NT2/D1 (cell line): ENCODE measurements at regions not wholly inside any gene's neighbourhood (a gene's known extent, or its start where the extent isn't known, plus 50 kb on each side); places are given as distances from the start of the nearest gene placed in this dataset.
"Not testable (repeated sequence)": the region's sequence is repeated elsewhere in the genome, so short reads cannot be mapped to it uniquely, and the experiment has no call there.

Source experiments
- DNase-seq: peaks from one replicate; pipeline ENCODE4 v3.0.0-alpha.2; 2011; ENCODE audit warnings: low read depth, low spot score
- H3K27me3 ChIP-seq: 2 replicates; pipeline ENCODE4 v1.6.0; 2011; ENCODE audit warnings: mild to moderate bottlenecking; ENCODE audit not compliant: insufficient read length, insufficient read depth
- H3K36me3 ChIP-seq: 2 replicates; pipeline ENCODE4 v1.6.1; 2011; ENCODE audit warnings: mild to moderate bottlenecking, low read length, mixed read lengths; ENCODE audit not compliant: insufficient read depth, insufficient read length
- H3K4me1 ChIP-seq: 2 replicates; pipeline ENCODE4 v1.5.1; 2011; ENCODE audit not compliant: insufficient read depth, insufficient read length
- H3K4me3 ChIP-seq: 2 replicates; pipeline ENCODE4 v1.5.1; 2011; ENCODE audit warnings: low read depth; ENCODE audit not compliant: insufficient read length
- H3K9ac ChIP-seq: 2 replicates; pipeline ENCODE4 v1.6.0; 2011; ENCODE audit warnings: low read depth; ENCODE audit not compliant: insufficient read length
- H3K9me3 ChIP-seq: 2 replicates; pipeline ENCODE4 v1.5.1; 2011; ENCODE audit warnings: mild to moderate bottlenecking, low read length; ENCODE audit not compliant: insufficient read depth
- SUZ12 ChIP-seq: IDR thresholded peaks from 2 replicates; pipeline ENCODE4 v1.6.1; 2011; ENCODE audit not compliant: insufficient read length, insufficient read depth; ENCODE audit errors: extremely low read depth
- YY1 ChIP-seq: IDR thresholded peaks from 2 replicates; pipeline ENCODE4 v1.6.1; 2011; ENCODE audit not compliant: insufficient read length, insufficient read depth
- ZNF274 ChIP-seq: IDR thresholded peaks from 2 replicates; pipeline ENCODE4 v1.6.1; 2011; ENCODE audit warnings: mild to moderate bottlenecking, low read depth, low read length

DNA sequence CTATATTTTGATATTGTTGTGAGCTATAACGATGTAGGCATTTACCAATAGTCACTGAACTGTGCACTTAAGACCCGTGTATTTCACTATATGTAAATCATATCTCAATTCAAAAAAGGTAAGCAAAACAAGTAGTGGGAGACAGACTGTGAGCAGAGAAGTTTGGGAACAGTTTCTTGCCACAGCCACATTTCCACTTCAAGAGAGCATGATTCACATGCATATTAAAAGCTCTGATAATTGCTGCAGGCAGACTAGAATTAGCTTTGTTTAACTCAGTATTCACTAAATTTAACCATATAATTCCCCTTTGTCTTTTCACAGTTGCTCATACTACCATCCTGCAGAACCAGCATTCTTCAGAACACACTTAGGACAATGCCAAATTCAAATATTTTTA is 168.4 kb upstream of the ZNF385D start:
- Histone ChIP-seq H3K9me3 (no peaks in the 10 kb centered on the region), H3K4me1 (no peaks in the 10 kb centered on the region), H3K9ac (no peak overlapping the region), H3K4me3 (no peak overlapping the region), H3K36me3 (no peaks in the 10 kb centered on the region), H3K27me3 (no peaks in the 10 kb centered on the region)
- no peak for DNase-seq
- TF ChIP-seq YY1 (no peak), ZNF274 (no peak), SUZ12 (no peak)

DNA sequence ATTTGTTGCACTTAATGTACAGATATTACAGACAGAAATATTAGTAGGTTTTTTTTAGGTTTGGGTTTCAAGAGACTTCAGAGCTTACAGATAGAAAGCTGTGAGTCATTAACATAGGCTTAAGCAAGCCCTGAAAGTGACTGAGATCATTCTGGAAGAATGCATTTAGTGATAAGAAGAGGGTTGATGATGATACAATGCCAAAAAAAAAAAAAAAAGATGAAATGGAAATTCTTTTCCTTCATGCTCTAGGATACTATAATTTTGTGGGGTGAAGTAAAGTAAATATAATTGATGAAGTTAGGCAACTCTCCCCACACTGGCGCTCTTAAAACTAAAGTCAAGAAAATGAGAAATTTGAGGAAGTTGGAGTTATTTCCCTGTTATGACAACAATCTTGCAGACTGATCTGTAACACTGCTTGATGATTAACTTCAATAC is 169.4 kb upstream of the ZNF385D start:
- H3K9ac ChIP-seq: no peak overlapping the region
- no peaks in the 10 kb centered on the region for H3K27me3 ChIP-seq
- no peaks in the 10 kb centered on the region for H3K9me3 ChIP-seq
- no peak for TF ChIP-seq ZNF274
- TF ChIP-seq YY1: no peak
- no peak for TF ChIP-seq SUZ12
- H3K4me3 ChIP-seq: no peak overlapping the region
- DNase-seq: no peak
- H3K36me3 ChIP-seq: no peaks in the 10 kb centered on the region
- H3K4me1 ChIP-seq: no peaks in the 10 kb centered on the region

DNA sequence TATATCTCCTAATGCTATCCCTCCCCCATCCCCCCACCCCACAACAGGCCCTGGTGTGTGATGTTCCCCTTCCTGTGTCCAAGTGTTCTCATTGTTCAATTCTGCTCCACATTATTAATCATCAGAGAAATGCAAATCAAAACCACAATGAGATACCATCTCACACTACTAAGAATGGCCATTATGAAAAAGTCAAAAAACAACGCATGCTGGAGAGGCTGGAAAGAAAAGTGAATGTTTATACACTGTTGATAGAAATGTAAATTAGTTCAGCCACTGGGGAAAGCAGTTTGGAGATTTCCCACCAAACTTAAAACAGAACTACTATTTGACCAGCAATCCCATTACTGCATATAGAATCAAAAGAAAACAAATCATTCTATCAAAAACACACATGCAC is 172.1 kb upstream of the ZNF385D start:
- H3K27me3 ChIP-seq, DNase-seq, H3K9me3 ChIP-seq, H3K9ac ChIP-seq, H3K4me1 ChIP-seq, H3K36me3 ChIP-seq, H3K4me3 ChIP-seq: not testable (repeated sequence)

GRCh38 chr3:21927261-21927660 is 176.3 kb upstream of the ZNF385D start:
- Histone ChIP-seq H3K4me3 (no peak overlapping the region), H3K9ac (no peak overlapping the region), H3K36me3 (no peaks in the 10 kb centered on the region), H3K27me3 (no peaks in the 10 kb centered on the region), H3K4me1 (no peaks in the 10 kb centered on the region), H3K9me3 (no peaks in the 10 kb centered on the region)
- no peak for DNase-seq
- TF ChIP-seq ZNF274 (no peak), YY1 (no peak), SUZ12 (no peak)

DNA sequence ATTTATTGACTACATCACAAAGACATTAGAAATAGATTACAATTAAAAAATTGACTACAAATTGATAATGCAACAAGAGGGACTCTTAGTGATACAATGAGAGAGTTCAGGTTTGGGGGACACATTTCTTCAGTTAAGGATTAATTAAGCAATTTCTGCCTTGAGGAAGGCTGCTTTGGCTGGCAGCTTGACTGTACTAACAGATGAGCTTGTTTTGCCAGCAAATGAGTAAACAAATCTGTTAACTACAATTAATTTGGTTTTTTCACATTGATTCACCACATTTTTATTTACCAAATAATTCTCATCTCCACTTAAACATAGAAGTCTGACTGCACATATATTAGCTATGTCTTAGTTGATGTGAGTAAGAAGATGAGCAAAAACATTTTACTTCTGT is 183.6 kb upstream of the ZNF385D start:
- Histone ChIP-seq H3K4me3 (no peak overlapping the region), H3K9ac (no peak overlapping the region), H3K4me1 (no peaks in the 10 kb centered on the region), H3K27me3 (no peaks in the 10 kb centered on the region), H3K9me3 (no peaks in the 10 kb centered on the region), H3K36me3 (no peaks in the 10 kb centered on the region)
- no peak for DNase-seq
- TF ChIP-seq YY1: no peak
- no peak for TF ChIP-seq SUZ12
- no peak for TF ChIP-seq ZNF274

GRCh38 chr3:21936207-21936606 is 185.2 kb upstream of the ZNF385D start:
- TF ChIP-seq SUZ12: no peak
- no peak for TF ChIP-seq ZNF274
- Histone ChIP-seq H3K4me1 (no peaks in the 10 kb centered on the region), H3K9me3 (no peaks in the 10 kb centered on the region), H3K27me3 (no peaks in the 10 kb centered on the region), H3K4me3 (no peak overlapping the region), H3K36me3 (no peaks in the 10 kb centered on the region), H3K9ac (no peak overlapping the region)
- no peak for DNase-seq

GRCh38 chr3:21938267-21938681 is 187.3 kb upstream of the ZNF385D start:
- no peak overlapping the region for H3K4me3 ChIP-seq
- TF ChIP-seq YY1 (no peak), ZNF274 (no peak), SUZ12 (no peak)

GRCh38 chr3:21942328-21942727 is 191.3 kb upstream of the ZNF385D start:
- no peaks in the 10 kb centered on the region for H3K9me3 ChIP-seq
- no peaks in the 10 kb centered on the region for H3K36me3 ChIP-seq
- TF ChIP-seq ZNF274: no peak
- TF ChIP-seq SUZ12: no peak
- TF ChIP-seq YY1: no peak
- no peaks in the 10 kb centered on the region for H3K27me3 ChIP-seq
- H3K9ac ChIP-seq: no peak overlapping the region
- H3K4me3 ChIP-seq: no peak overlapping the region
- DNase-seq: no peak
- H3K4me1 ChIP-seq: no peaks in the 10 kb centered on the region

More at GRCh38 chr3:21938267-21938681, 187.3 kb upstream of the ZNF385D start:
- Histone ChIP-seq H3K9me3 (no peaks in the 10 kb centered on the region), H3K27me3 (no peaks in the 10 kb centered on the region), H3K9ac (no peak overlapping the region), H3K36me3 (no peaks in the 10 kb centered on the region), H3K4me1 (no peaks in the 10 kb centered on the region)
- no peak for DNase-seq
